Left lung (tissue), 4 donors: ENCODE measurements at regions not wholly inside any gene's neighbourhood (a gene's known extent, or its start where the extent isn't known, plus 50 kb on each side); places are given as distances from the start of the nearest gene placed in this dataset.
A peak's percentile ranks its signal among the peaks of the same experiment; 100 is the strongest.

Experiments used
- ATAC-seq: fragments of 200-7000 bp; cut with Tn5 transposase; one replicate; pipeline ENCODE4 v1.9.1; 2020; ENCODE audit warnings: moderate library complexity
- DNase-seq, 4 donors: peaks; one replicate each; pipeline ENCODE4 v3.0.0-alpha.2; 2013 to 2020
- H3K27ac ChIP-seq, 2 donors: fragments of 200-600 bp; sonication (generic) in 1 of 2; one replicate each; pipeline versions ENCODE4 v1.5.0 to v1.8.0; 2020 to 2021
- H3K27me3 ChIP-seq, 2 donors: fragments of 200-600 bp; sonication (generic) in 1 of 2; one replicate each; pipeline versions ENCODE4 v1.5.0 to v1.8.0; 2020 to 2021
- H3K36me3 ChIP-seq, 2 donors: fragments of 200-600 bp; sonication (generic) in 1 of 2; one replicate each; pipeline versions ENCODE4 v1.5.0 to v1.8.0; 2020 to 2021
- H3K4me1 ChIP-seq, 2 donors: fragments of 200-600 bp; one replicate each; pipeline ENCODE4 v1.8.0; 2021
- H3K4me3 ChIP-seq, 2 donors: fragments of 200-600 bp; sonication (generic) in 1 of 2; one replicate each; pipeline versions ENCODE4 v1.5.0 to v1.8.0; 2020 to 2021; ENCODE audit warnings: mild to moderate bottlenecking in 1 of 2
- H3K9me3 ChIP-seq, 2 donors: fragments of 200-600 bp; sonication (generic) in 1 of 2; one replicate each; pipeline versions ENCODE4 v1.5.0 to v1.8.0; 2020 to 2021
- intact Hi-C, 2 donors: fragments of 100-400 bp; cut with DNase I; formaldehyde crosslinking; loops; one replicate each; pipeline versions ENCODE4 v1.11.2 to v1.14.2; 2022
- TF ChIP-seq, protein P1 (sequence below), 2 donors: fragments of 200-600 bp; sonication (generic) in 1 of 2; IDR thresholded peaks; one replicate each; pipeline versions ENCODE4 v1.5.0 to v1.8.0; 2021; ENCODE audit warnings: antibody characterized with exemption in 2 of 2
- donor health status: DM: no; HTN: yes; CAD: no.
- donor health status: DM: no; HTN: no; CAD: no.

DNA sequence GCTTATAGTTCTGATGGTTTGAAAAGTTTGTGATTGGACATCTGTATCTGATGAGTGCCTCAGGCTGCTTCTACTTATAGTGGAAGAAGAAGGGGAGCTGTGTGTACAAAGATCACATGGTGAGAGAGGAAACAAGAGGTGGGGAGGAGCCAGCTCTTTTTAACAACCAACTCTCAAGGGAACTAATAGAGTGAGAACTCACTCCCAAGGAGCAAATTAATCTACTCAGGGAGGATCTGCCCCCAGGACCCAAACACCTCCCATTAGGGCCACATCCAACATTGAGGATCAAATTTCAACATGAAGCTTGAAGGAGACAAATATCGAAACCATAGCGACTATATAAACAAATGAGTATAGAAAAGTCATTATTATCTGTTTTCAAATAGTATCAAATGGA lies 64.7 kb upstream of the PRLR start:
- Histone ChIP-seq H3K27me3 (no peaks in the 10 kb centered on the region), H3K9me3 (peaks cover 0 to 8% of the 10 kb centered on the region in 2 donors), H3K36me3 (no peaks in the 10 kb centered on the region), H3K4me1 (no peaks in the 10 kb centered on the region), H3K4me3 (no peak overlapping the region), H3K27ac (no peak overlapping the region)
- TF ChIP-seq, protein P1, sequence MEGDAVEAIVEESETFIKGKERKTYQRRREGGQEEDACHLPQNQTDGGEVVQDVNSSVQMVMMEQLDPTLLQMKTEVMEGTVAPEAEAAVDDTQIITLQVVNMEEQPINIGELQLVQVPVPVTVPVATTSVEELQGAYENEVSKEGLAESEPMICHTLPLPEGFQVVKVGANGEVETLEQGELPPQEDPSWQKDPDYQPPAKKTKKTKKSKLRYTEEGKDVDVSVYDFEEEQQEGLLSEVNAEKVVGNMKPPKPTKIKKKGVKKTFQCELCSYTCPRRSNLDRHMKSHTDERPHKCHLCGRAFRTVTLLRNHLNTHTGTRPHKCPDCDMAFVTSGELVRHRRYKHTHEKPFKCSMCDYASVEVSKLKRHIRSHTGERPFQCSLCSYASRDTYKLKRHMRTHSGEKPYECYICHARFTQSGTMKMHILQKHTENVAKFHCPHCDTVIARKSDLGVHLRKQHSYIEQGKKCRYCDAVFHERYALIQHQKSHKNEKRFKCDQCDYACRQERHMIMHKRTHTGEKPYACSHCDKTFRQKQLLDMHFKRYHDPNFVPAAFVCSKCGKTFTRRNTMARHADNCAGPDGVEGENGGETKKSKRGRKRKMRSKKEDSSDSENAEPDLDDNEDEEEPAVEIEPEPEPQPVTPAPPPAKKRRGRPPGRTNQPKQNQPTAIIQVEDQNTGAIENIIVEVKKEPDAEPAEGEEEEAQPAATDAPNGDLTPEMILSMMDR (IDR thresholded peaks at IDR 0.05): no peak
- peak; percentile 86 for ATAC-seq
- intact Hi-C loops: no loop called here
- no peak for DNase-seq

DNA sequence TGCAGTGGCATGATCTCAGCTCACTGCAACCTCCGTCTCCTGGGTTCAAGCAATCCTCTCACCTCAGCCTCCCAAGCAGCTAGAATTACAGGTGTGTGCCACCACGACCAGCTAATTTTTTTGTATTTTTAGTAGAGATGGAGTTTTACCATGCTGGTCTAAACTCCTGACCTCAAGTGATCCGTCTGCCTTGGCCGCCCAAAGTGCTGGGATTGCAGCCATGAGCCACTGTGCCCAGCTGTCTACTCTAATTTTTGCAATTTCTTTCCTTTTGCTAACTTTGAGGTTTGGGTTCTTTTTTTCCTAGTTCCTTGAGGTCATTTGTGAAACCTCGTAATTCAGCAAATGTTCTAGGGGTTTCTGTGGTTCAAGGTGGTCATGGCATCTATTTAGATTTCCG lies 63.7 kb upstream of the PRLR start:
- no peak overlapping the region for H3K27ac ChIP-seq
- intact Hi-C loops: no loop called here
- H3K27me3 ChIP-seq: no peaks in the 10 kb centered on the region
- no peaks in the 10 kb centered on the region for H3K4me1 ChIP-seq
- TF ChIP-seq, protein P1 (IDR thresholded peaks at IDR 0.05): no peak
- DNase-seq (no peak), ATAC-seq (no peak)
- peaks cover 0 to 8% of the 10 kb centered on the region in 2 donors for H3K9me3 ChIP-seq
- H3K36me3 ChIP-seq: no peaks in the 10 kb centered on the region
- H3K4me3 ChIP-seq: no peak overlapping the region

DNA sequence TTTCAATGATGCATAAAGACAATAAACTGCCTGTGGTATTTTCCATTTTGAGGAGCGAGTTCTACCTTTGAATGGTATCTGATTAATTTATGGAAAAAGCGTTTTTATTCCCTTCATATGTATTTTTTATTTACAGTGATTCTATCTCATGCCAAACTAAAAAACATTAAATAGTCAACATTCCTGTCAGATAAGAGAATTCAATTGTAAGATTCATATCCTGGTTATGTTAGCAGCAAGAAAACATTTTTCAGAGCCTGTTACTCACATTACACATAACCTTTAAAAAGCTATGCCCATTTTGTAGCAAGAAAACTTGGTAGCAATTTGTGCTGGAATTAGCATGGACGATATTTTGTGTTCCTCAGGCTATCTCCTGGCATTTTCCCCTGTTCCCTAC lies 55.1 kb upstream of the PRLR start:
- Histone ChIP-seq H3K27me3 (no peaks in the 10 kb centered on the region), H3K9me3 (no peaks in the 10 kb centered on the region), H3K27ac (no peak overlapping the region), H3K4me3 (no peak overlapping the region), H3K36me3 (no peaks in the 10 kb centered on the region), H3K4me1 (no peaks in the 10 kb centered on the region)
- intact Hi-C loops: no loop called here
- no peak for ATAC-seq
- TF ChIP-seq, protein P1 (IDR thresholded peaks at IDR 0.05): no peak
- DNase-seq: no peak

DNA sequence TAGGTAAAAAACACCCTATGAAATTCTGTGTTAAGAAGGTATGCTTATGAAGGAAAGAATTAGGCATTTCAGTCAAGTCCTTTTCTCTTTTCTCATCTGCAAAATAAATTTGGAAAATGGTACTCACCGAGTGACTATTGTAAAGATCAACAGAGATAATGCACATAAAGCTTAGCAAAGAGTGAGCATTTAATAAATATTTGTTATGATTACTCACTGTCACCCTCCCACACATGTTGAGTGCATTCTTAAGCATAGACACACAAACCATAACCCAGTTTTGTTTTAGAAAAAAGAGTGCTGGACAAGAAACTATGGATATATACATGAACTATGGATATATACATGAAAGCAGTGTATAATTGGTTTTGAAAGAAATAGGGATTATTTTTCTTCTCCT lies 54.7 kb upstream of the PRLR start:
- TF ChIP-seq, protein P1 (IDR thresholded peaks at IDR 0.05): no peak
- Histone ChIP-seq H3K27me3 (no peaks in the 10 kb centered on the region), H3K4me1 (no peaks in the 10 kb centered on the region), H3K4me3 (no peak overlapping the region), H3K27ac (no peak overlapping the region), H3K36me3 (no peaks in the 10 kb centered on the region), H3K9me3 (no peaks in the 10 kb centered on the region)
- DNase-seq: no peak
- no peak for ATAC-seq
- intact Hi-C loops: no loop called here

DNA sequence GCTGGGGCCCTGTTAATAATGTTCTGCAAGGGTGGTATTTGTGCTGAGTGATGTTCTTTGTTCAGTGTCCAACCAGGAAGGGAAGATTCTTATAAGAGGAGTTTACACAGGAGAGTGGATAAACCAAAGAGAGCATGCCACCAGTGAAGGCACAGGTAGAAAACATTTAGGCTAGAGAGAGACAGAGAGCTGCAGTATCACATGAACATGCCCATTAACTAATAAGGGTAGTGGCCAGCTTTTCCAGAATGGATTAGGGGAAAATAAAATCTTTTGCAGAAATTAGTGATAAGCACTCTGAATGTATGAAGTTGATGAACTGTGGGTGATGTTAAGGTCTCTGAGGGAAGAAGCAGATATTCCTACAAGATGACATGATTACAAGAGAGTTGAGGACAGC lies 54.1 kb upstream of the PRLR start:
- intact Hi-C loops: no loop called here
- Histone ChIP-seq H3K4me1 (no peaks in the 10 kb centered on the region), H3K27me3 (no peaks in the 10 kb centered on the region), H3K4me3 (no peak overlapping the region), H3K27ac (no peak overlapping the region), H3K9me3 (no peaks in the 10 kb centered on the region), H3K36me3 (no peaks in the 10 kb centered on the region)
- DNase-seq (no peak), ATAC-seq (no peak)
- TF ChIP-seq, protein P1 (IDR thresholded peaks at IDR 0.05): no peak
